Heart right ventricle (tissue), 16 donors: ENCODE measurements at regions not wholly inside any gene's neighbourhood (a gene's known extent, or its start where the extent isn't known, plus 50 kb on each side); places are given as distances from the start of the nearest gene placed in this dataset.

Source experiments
- ATAC-seq, 8 donors: fragments of 200-7000 bp; cut with Tn5 transposase; one replicate each; pipeline ENCODE4 v1.9.1; 2020; ENCODE audit warnings: mild to moderate bottlenecking in 8 of 8, moderate library complexity in 8 of 8, moderate number of reproducible peaks in 1 of 8
- DNase-seq, 2 donors: peaks; one replicate each; pipeline ENCODE4 v3.0.0-alpha.2; 2020
- H3K27ac ChIP-seq, 10 donors: fragments of 200-600 bp; sonication (generic) in 2 of 10; one replicate each; pipeline versions ENCODE4 v1.5.0 to v1.8.0; 2020 to 2022; ENCODE audit warnings: mild to moderate bottlenecking in 3 of 10
- H3K27me3 ChIP-seq, 7 donors: fragments of 200-600 bp; one replicate each; pipeline ENCODE4 v1.8.0; 2021 to 2022; ENCODE audit warnings: mild to moderate bottlenecking in 2 of 7
- H3K36me3 ChIP-seq, 9 donors: fragments of 200-600 bp; sonication (generic) in 1 of 9; one replicate each; pipeline versions ENCODE4 v1.5.0 to v1.8.0; 2020 to 2022; ENCODE audit warnings: mild to moderate bottlenecking in 2 of 9
- H3K4me1 ChIP-seq, 9 donors: fragments of 200-600 bp; sonication (generic) in 1 of 9; one replicate each; pipeline versions ENCODE4 v1.5.0 to v1.8.0; 2020 to 2022; ENCODE audit warnings: mild to moderate bottlenecking in 4 of 9
- H3K4me3 ChIP-seq, 10 donors: fragments of 200-600 bp; sonication (generic) in 2 of 10; one replicate each; pipeline versions ENCODE4 v1.5.0 to v1.8.0; 2020 to 2022; ENCODE audit warnings: mild to moderate bottlenecking in 7 of 10, moderate library complexity in 2 of 10
- H3K9me3 ChIP-seq, 11 donors: fragments of 200-600 bp in 10 of 11; sonication (generic) in 2 of 11; one replicate each; pipeline versions ENCODE4 v1.5.0 to v1.8.0; 2013 to 2022; ENCODE audit warnings: mild to moderate bottlenecking in 2 of 11, control low read depth in 1 of 11, moderate library complexity in 1 of 11
- WGBS, 2 donors: extraction: QIAGEN DNeasy Blood & Tissue Kit; methylation state at CpG; one replicate each; pipeline ENCODE4 v1.1.7; 2013; ENCODE audit warnings: inconsistent platforms in 1 of 2; 5-methylcytosine and 5-hydroxymethylcytosine counted together
- intact Hi-C, 10 donors: fragments of 100-400 bp; cut with DNase I; formaldehyde crosslinking; loops; one replicate each; pipeline versions ENCODE4 v1.11.1 to v1.14.2; 2022
- TF ChIP-seq, protein P1 (sequence below), 9 donors: fragments of 200-600 bp; sonication (generic) in 2 of 9; IDR thresholded peaks; one replicate each; pipeline versions ENCODE4 v1.5.0 to v1.8.0; 2021 to 2022; ENCODE audit warnings: antibody characterized with exemption in 9 of 9, mild to moderate bottlenecking in 5 of 9, moderate library complexity in 1 of 9
- donor health status: Arrhythmogenic right ventricular cardiomyopathy.
- donor health status: ischemic (EF 13 %, LVEDD 7.1; RV severe dilation, severe dysfunction).
- donor health status: healthy with polysubstance abuse.
- donor health status: DM: no; HTN: yes; CAD: no.
- donor health status: DM: no; HTN: no; CAD: no.
- donor health status: ischemic (EF 25% LVEDD 6.9; RV normal size, moderate dysfunction).
- donor health status: ischemic (EF 25% LVEDD 5.7; RV mildly dilated, moderate dysfunction).
- donor health status: healthy.
- donor health status: DM: yes; HTN: yes; CAD: no.
- donor health status: Ischemic cardiomyopathy.
- donor health status: ischemic (EF 35%, LVEDD 5.7; RV mildly dilated, moderate dysfunction).
- donor health status: nonischemic (EF 11% LVEDD 7.7; RV severe dilation, severe dysfunction).
- donor health status: DM: yes; HTN: yes; CAD: no.
- donor health status: PGD.
- donor health status: ischemic (EF 29% LVEDD 5.4; RV normal size, mild dysfunction).
- donor health status: nonischemic (EF 23%, LVEDD 6.1; RV moderate dilation, normal function).

DNA sequence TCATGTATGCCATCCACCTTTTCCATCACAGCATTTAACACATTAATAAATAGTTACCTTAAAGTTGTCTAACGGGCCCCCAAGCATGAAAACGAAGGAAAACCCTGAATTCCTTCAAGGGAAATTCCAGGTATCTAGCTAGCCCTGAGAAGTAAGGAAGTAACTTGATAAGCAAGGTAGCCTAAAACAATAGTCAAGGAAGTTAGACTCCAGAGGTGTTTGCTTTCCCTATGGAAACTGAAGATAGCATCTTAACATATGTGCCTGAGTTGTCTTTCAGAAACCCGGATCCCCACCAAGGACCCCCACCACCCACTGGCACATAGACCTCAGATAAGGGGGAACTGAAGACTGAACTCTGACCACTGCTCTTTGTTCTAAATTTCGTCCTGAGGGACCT, 127.4 kb downstream of the TBXT start:
- intact Hi-C loops, result no loop called here
- H3K4me1 ChIP-seq, result no peaks in the 10 kb centered on the region
- WGBS, 2 donors, result 39 to 42% methylated on average over 4 of the region's 4 CpGs
- no peak overlapping the region for H3K4me3 ChIP-seq
- ATAC-seq (no peak), DNase-seq (no peak)
- peaks cover 0 to 12% (median 0%) of the 10 kb centered on the region in 7 donors for H3K27me3 ChIP-seq
- H3K36me3 ChIP-seq, result no peaks in the 10 kb centered on the region
- TF ChIP-seq, protein P1, sequence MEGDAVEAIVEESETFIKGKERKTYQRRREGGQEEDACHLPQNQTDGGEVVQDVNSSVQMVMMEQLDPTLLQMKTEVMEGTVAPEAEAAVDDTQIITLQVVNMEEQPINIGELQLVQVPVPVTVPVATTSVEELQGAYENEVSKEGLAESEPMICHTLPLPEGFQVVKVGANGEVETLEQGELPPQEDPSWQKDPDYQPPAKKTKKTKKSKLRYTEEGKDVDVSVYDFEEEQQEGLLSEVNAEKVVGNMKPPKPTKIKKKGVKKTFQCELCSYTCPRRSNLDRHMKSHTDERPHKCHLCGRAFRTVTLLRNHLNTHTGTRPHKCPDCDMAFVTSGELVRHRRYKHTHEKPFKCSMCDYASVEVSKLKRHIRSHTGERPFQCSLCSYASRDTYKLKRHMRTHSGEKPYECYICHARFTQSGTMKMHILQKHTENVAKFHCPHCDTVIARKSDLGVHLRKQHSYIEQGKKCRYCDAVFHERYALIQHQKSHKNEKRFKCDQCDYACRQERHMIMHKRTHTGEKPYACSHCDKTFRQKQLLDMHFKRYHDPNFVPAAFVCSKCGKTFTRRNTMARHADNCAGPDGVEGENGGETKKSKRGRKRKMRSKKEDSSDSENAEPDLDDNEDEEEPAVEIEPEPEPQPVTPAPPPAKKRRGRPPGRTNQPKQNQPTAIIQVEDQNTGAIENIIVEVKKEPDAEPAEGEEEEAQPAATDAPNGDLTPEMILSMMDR (IDR thresholded peaks at IDR 0.05), result no peak
- peaks cover 0 to 22% (median 2%) of the 10 kb centered on the region in 11 donors for H3K9me3 ChIP-seq
- H3K27ac ChIP-seq, result no peak overlapping the region

GRCh38 chr6:166036316-166037095, 131.1 kb downstream of the TBXT start:
- TF ChIP-seq, protein P1 (IDR thresholded peaks at IDR 0.05), result no peak
- Histone ChIP-seq H3K27ac (no peak overlapping the region), H3K27me3 (peaks cover 0 to 3% (median 0%) of the 10 kb centered on the region in 7 donors), H3K4me3 (no peak overlapping the region), H3K9me3 (peaks cover 0 to 22% (median 2%) of the 10 kb centered on the region in 11 donors), H3K36me3 (no peaks in the 10 kb centered on the region), H3K4me1 (peaks cover 0 to 12% (median 0%) of the 10 kb centered on the region in 9 donors)
- no peak for ATAC-seq
- 84 to 85% methylated on average over 7 of the region's 7 CpGs for WGBS, 2 donors
- intact Hi-C loops, result no loop called here
- no peak for DNase-seq

DNA sequence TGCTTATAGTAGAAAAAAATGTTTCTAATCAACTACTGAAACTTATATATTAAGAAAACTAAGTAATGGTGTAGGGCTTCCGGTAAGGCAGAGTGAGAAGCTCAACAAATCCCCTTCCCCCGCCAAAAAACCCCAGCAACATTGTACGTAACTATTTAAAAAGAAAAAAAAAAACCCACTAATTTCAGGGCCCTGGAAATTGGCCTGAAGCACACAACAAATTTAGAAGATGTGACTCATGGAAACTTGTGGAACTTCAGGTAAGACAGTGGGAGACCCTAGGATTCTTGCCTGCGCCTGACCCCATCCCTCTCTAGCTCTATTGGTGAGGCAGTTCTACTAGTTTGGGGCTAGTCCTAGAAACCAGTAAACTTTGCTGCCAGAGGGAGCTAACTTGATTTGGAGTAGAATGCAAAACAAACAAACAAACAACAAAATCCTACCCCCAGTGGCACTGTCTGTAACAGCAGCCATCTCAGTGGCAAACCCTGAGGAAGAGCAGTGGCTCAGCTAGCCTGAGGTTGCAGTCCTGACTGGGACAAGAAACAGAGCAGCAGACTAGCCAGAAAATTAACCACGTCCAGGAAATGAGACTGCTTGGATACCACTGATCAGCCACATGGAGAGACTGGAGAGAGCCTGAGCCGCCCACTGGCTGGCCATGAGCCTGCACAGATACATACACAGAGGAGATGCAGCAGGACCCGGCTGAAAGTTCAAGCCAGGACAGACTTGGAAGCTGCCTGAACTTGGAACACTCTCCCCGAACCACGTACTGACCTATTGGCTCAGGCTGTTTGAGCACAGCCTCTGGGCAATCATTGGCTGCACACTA, 135.1 kb downstream of the TBXT start:
- WGBS, 2 donors, result 50 to 51% methylated on average over 9 of the region's 9 CpGs
- Histone ChIP-seq H3K36me3 (no peaks in the 10 kb centered on the region), H3K27ac (peak overlapping the region in 7 of 10 donors; percentile 0 to 61 (median 48)), H3K4me1 (peaks cover 0 to 12% (median 0%) of the 10 kb centered on the region in 9 donors), H3K9me3 (peaks cover 0 to 9% (median 0%) of the 10 kb centered on the region in 11 donors), H3K27me3 (peaks cover 0 to 1% (median 0%) of the 10 kb centered on the region in 7 donors), H3K4me3 (no peak overlapping the region)
- intact Hi-C loops, result no loop called here
- ATAC-seq (peak; percentile 91 to 99 (median 92)), DNase-seq (peak; percentile 69 to 76)
- TF ChIP-seq, protein P1 (IDR thresholded peaks at IDR 0.05), result peak in 4 of 9 donors; percentile 26 to 32 (median 29)

DNA sequence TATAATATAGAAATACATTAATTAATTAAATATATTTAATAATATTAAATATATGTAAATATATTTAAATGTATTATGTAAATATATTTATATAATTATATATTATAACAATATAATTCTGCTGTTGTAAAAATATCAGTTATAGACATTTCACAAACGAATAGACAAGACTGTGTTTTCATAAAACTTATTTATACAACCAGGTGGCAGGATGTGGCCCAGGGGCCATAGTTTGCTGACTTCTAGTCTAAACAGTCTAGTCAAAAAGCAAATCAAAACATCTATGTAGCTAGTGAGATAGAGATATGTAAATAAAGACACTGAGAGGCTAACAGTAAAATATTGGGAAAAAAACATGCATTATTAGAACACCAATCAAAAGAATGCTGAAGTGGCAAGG, 136.4 kb downstream of the TBXT start:
- ATAC-seq, result no peak
- H3K9me3 ChIP-seq, result no peaks in the 10 kb centered on the region
- TF ChIP-seq, protein P1 (IDR thresholded peaks at IDR 0.05), result no peak
- H3K4me3 ChIP-seq, result no peak overlapping the region
- no peak overlapping the region for H3K27ac ChIP-seq
- H3K36me3 ChIP-seq, result no peaks in the 10 kb centered on the region
- no peak for DNase-seq
- intact Hi-C loops, result loop anchor here in 1 of 10 donors (2.0 kb wide), 1 partner anchor 26 kb away; no protein-coding TSS in a partner anchor
- H3K27me3 ChIP-seq, result peaks cover 0 to 8% (median 0%) of the 10 kb centered on the region in 7 donors
- 78 to 84% methylated on average over 1 of the region's 1 CpG for WGBS, 2 donors
- peaks cover 0 to 12% (median 0%) of the 10 kb centered on the region in 9 donors for H3K4me1 ChIP-seq
